DOHH2 (cell line): ENCODE measurements at regions not wholly inside any gene's neighbourhood (a gene's known extent, or its start where the extent isn't known, plus 50 kb on each side); places are given as distances from the start of the nearest gene placed in this dataset.

Source experiments
- H3F3A ChIP-seq: fragments of 200-600 bp; sonication (generic), shearing (Covaris generic); 2 replicates; pipeline ENCODE4 v1.6.0; 2016; ENCODE audit warnings: antibody characterized with exemption, mild to moderate bottlenecking; ENCODE audit not compliant: control insufficient read depth, insufficient read depth
- H3K27ac ChIP-seq: fragments of 200-600 bp; sonication (generic); 2 replicates; pipeline ENCODE4 v1.5.1; 2014; ENCODE audit warnings: low read depth, mild to moderate bottlenecking, low read length, moderate library complexity
- H3K27me3 ChIP-seq: fragments of 200-600 bp; sonication (generic); 2 replicates; pipeline ENCODE4 v1.6.1; 2014; ENCODE audit warnings: mild to moderate bottlenecking, low read length, mixed read lengths; ENCODE audit not compliant: control insufficient read depth
- H3K36me3 ChIP-seq: fragments of 200-600 bp; sonication (generic); 2 replicates; pipeline ENCODE4 v1.6.1; 2014; ENCODE audit warnings: mild to moderate bottlenecking, low read length, moderate library complexity, mixed read lengths; ENCODE audit not compliant: control insufficient read depth
- H3K4me1 ChIP-seq: fragments of 200-600 bp; sonication (generic); 2 replicates; pipeline ENCODE4 v1.6.1; 2014; ENCODE audit warnings: mild to moderate bottlenecking, low read length, mixed read lengths; ENCODE audit not compliant: control insufficient read depth
- H3K4me2 ChIP-seq: fragments of 200-600 bp; sonication (generic); 2 replicates; pipeline ENCODE4 v1.6.0; 2014; ENCODE audit warnings: mild to moderate bottlenecking, low read length, moderate library complexity
- H3K4me3 ChIP-seq: fragments of 200-600 bp; sonication (generic); 2 replicates; pipeline ENCODE4 v1.5.1; 2014; ENCODE audit warnings: mild to moderate bottlenecking, low read length, mixed read lengths
- H3K79me2 ChIP-seq: fragments of 200-600 bp; sonication (generic); 2 replicates; pipeline ENCODE4 v1.6.1; 2014; ENCODE audit warnings: mild to moderate bottlenecking, low read length, mixed read lengths; ENCODE audit not compliant: control insufficient read depth
- H3K9me2 ChIP-seq: fragments of 200-600 bp; sonication (generic); replicated peaks from 2 replicates; pipeline ENCODE4 v1.6.1; 2014; ENCODE audit warnings: mild to moderate bottlenecking, low read length, mixed read lengths; ENCODE audit not compliant: control insufficient read depth
- H3K9me3 ChIP-seq: fragments of 200-600 bp; sonication (generic); 2 replicates; pipeline ENCODE4 v1.6.1; 2014; ENCODE audit warnings: antibody characterized with exemption, low read length, mixed read lengths; ENCODE audit not compliant: control insufficient read depth, insufficient read depth
- H4K20me1 ChIP-seq: fragments of 200-600 bp; sonication (generic); 2 replicates; pipeline ENCODE4 v1.6.0; 2014; ENCODE audit warnings: low read depth, mild to moderate bottlenecking, antibody characterized with exemption, low read length, moderate library complexity; ENCODE audit not compliant: control insufficient read depth, insufficient read depth
- CTCF ChIP-seq: fragments of 200-600 bp; sonication (generic); IDR thresholded peaks from one replicate; pipeline ENCODE4 v1.5.1; 2014; ENCODE audit warnings: antibody characterized with exemption, mild to moderate bottlenecking, low read depth, low read length; ENCODE audit not compliant: poor library complexity, severe bottlenecking
- EZH2phosphoT487 ChIP-seq: fragments of 200-600 bp; sonication (generic); IDR thresholded peaks from 2 replicates; pipeline ENCODE4 v1.6.1; 2017; ENCODE audit warnings: borderline replicate concordance, mild to moderate bottlenecking, antibody characterized with exemption, low read length, moderate library complexity, mixed read lengths

GRCh38 chr2:16114836-16115235, 174.5 kb downstream of the MYCN start:
- H3K79me2 ChIP-seq: no peaks in the 10 kb centered on the region
- no peak overlapping the region for H3K4me3 ChIP-seq
- H3F3A ChIP-seq: no peaks in the 10 kb centered on the region
- no peaks in the 10 kb centered on the region for H4K20me1 ChIP-seq
- H3K4me2 ChIP-seq: no peak overlapping the region
- no peak overlapping the region for H3K27ac ChIP-seq
- TF ChIP-seq CTCF (no peak), EZH2phosphoT487 (no peak)
- H3K27me3 ChIP-seq: no peaks in the 10 kb centered on the region
- H3K9me3 ChIP-seq: peaks cover 3% of the 10 kb centered on the region; the same call in 1 of the 2 replicates
- no peaks in the 10 kb centered on the region for H3K36me3 ChIP-seq
- no peaks in the 10 kb centered on the region for H3K9me2 ChIP-seq
- no peaks in the 10 kb centered on the region for H3K4me1 ChIP-seq

GRCh38 chr2:16114070-16114469, 173.7 kb downstream of the MYCN start:
- Histone ChIP-seq H3K9me2 (no peaks in the 10 kb centered on the region), H3K9me3 (peaks cover 3% of the 10 kb centered on the region; the same call in 1 of the 2 replicates), H3K27me3 (no peaks in the 10 kb centered on the region), H3K36me3 (no peaks in the 10 kb centered on the region), H4K20me1 (no peaks in the 10 kb centered on the region), H3K4me3 (no peak overlapping the region), H3K79me2 (no peaks in the 10 kb centered on the region), H3K4me2 (no peak overlapping the region), H3K27ac (no peak overlapping the region), H3K4me1 (no peaks in the 10 kb centered on the region), H3F3A (no peaks in the 10 kb centered on the region)
- TF ChIP-seq CTCF (no peak), EZH2phosphoT487 (no peak)

GRCh38 chr2:16113568-16113967, 173.2 kb downstream of the MYCN start:
- peaks cover 3% of the 10 kb centered on the region; the same call in 1 of the 2 replicates for H3K9me3 ChIP-seq
- H3F3A ChIP-seq: no peaks in the 10 kb centered on the region
- H3K79me2 ChIP-seq: no peaks in the 10 kb centered on the region
- H4K20me1 ChIP-seq: no peaks in the 10 kb centered on the region
- H3K4me3 ChIP-seq: no peak overlapping the region
- no peaks in the 10 kb centered on the region for H3K4me1 ChIP-seq
- H3K27me3 ChIP-seq: no peaks in the 10 kb centered on the region
- H3K4me2 ChIP-seq: no peak overlapping the region
- no peaks in the 10 kb centered on the region for H3K36me3 ChIP-seq
- no peak overlapping the region for H3K27ac ChIP-seq
- H3K9me2 ChIP-seq: no peaks in the 10 kb centered on the region
- TF ChIP-seq CTCF (no peak), EZH2phosphoT487 (no peak)
